Right cardiac atrium (tissue), 5 donors: ENCODE measurements at regions not wholly inside any gene's neighbourhood (a gene's known extent, or its start where the extent isn't known, plus 50 kb on each side); places are given as distances from the start of the nearest gene placed in this dataset.
"Not testable (repeated sequence)": the region's sequence is repeated elsewhere in the genome, so short reads cannot be mapped to it uniquely, and the experiment has no call there.

Source experiments
- ATAC-seq, 2 donors: fragments of 200-7000 bp; cut with Tn5 transposase; one replicate each; pipeline versions ENCODE4 v1.8.0 to v1.9.1; 2020; ENCODE audit warnings: moderate library complexity in 2 of 2, mild to moderate bottlenecking in 1 of 2
- DNase-seq, 3 donors: peaks; one replicate each; pipeline ENCODE4 v3.0.0-alpha.2; 2020
- H3K27ac ChIP-seq: one replicate; pipeline ENCODE4 v1.5.1; 2013; ENCODE audit warnings: mild to moderate bottlenecking, low read length, control low read depth, moderate library complexity
- H3K27me3 ChIP-seq: one replicate; pipeline ENCODE4 v1.6.1; 2013; ENCODE audit not compliant: control insufficient read depth, insufficient read depth
- H3K4me1 ChIP-seq: one replicate; pipeline ENCODE4 v1.6.1; 2013; ENCODE audit warnings: low read length; ENCODE audit not compliant: control insufficient read depth, insufficient read depth
- H3K4me3 ChIP-seq: one replicate; pipeline ENCODE4 v1.5.1; 2013; ENCODE audit warnings: low read length, control low read depth
- H3K9me3 ChIP-seq: one replicate; pipeline ENCODE4 v1.6.1; 2013; ENCODE audit warnings: low read length; ENCODE audit not compliant: control insufficient read depth
- WGBS: extraction: QIAGEN DNeasy Blood & Tissue Kit; methylation state at CpG from one replicate; pipeline ENCODE4 v1.1.7; 2013; 5-methylcytosine and 5-hydroxymethylcytosine counted together
- intact Hi-C, 4 donors: fragments of 100-400 bp; cut with DNase I; formaldehyde crosslinking; loops; one replicate each; pipeline versions ENCODE4 v1.11.0 to v1.14.0; 2022 to 2023
- donor health status: healthy with polysubstance abuse.
- donor health status: DM: no; HTN: yes; CAD: no.
- donor health status: DM: no; HTN: no; CAD: no.
- donor health status: DM: no; HTN: yes; CAD: no; lungs with severe emphysema.
- donor health status: DM: yes; HTN: yes; CAD: no.

GRCh38 chr2:167820488-167820887 is 426.9 kb downstream of the STK39 start:
- no peaks in the 10 kb centered on the region for H3K4me1 ChIP-seq
- H3K4me3 ChIP-seq = no peak overlapping the region
- intact Hi-C loops = no loop called here
- H3K27me3 ChIP-seq = no peaks in the 10 kb centered on the region
- no peak for DNase-seq
- H3K9me3 ChIP-seq = no peaks in the 10 kb centered on the region
- no peak for ATAC-seq
- WGBS = 85% methylated on average over 4 of the region's 4 CpGs
- H3K27ac ChIP-seq = no peak overlapping the region

DNA sequence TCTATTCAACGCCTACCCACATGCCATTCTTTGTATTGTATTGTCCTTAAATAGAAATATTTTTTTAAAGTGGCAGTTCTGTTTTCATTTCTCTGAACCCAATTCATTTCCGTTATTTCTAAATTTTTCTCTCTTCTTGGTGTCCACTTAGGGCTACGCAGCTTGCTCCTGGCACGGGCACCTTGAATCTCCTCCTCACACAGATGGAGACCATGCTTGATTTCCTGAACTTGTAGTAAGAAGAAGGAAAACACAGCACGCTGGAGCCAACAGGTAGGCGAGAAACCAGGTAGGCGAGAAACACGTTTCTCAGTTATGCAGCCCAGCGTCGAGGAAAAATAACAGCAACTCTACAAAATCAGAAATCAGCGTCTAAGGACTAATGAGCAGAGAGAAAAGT is 428.9 kb downstream of the STK39 start:
- Histone ChIP-seq H3K27ac (no peak overlapping the region), H3K4me3 (no peak overlapping the region), H3K27me3 (no peaks in the 10 kb centered on the region), H3K9me3 (no peaks in the 10 kb centered on the region), H3K4me1 (no peaks in the 10 kb centered on the region)
- WGBS = 90% methylated on average over 11 of the region's 11 CpGs
- ATAC-seq = no peak
- DNase-seq = no peak
- intact Hi-C loops = no loop called here

GRCh38 chr2:167817908-167818307 is 429.5 kb downstream of the STK39 start:
- no peaks in the 10 kb centered on the region for H3K9me3 ChIP-seq
- no peaks in the 10 kb centered on the region for H3K4me1 ChIP-seq
- WGBS = 91% methylated on average over 4 of the region's 4 CpGs
- no peaks in the 10 kb centered on the region for H3K27me3 ChIP-seq
- ATAC-seq (no peak), DNase-seq (no peak)
- H3K27ac ChIP-seq = no peak overlapping the region
- intact Hi-C loops = no loop called here
- H3K4me3 ChIP-seq = no peak overlapping the region

DNA sequence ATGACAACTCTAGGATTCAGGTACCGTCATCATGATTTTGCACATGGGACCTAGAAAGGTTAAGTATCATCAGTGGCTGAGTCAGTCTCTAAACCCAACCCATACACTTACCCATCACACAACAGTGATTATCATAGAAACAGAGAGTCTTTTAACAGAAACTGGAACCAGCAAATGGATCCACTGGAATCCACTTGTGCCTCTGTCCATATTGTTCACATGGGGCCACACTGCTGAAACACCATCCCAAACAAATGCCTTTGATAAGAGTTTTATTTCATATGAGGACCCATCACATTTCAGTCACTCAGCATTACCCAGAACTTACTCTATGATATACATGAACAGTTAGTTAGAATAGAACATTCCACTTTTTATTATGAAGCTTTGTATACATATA is 430.0 kb downstream of the STK39 start:
- ATAC-seq = no peak
- 95% methylated on average over 1 of the region's 1 CpG for WGBS
- Histone ChIP-seq H3K9me3 (no peaks in the 10 kb centered on the region), H3K27ac (no peak overlapping the region), H3K4me1 (no peaks in the 10 kb centered on the region), H3K4me3 (no peak overlapping the region), H3K27me3 (no peaks in the 10 kb centered on the region)
- intact Hi-C loops = no loop called here
- no peak for DNase-seq

DNA sequence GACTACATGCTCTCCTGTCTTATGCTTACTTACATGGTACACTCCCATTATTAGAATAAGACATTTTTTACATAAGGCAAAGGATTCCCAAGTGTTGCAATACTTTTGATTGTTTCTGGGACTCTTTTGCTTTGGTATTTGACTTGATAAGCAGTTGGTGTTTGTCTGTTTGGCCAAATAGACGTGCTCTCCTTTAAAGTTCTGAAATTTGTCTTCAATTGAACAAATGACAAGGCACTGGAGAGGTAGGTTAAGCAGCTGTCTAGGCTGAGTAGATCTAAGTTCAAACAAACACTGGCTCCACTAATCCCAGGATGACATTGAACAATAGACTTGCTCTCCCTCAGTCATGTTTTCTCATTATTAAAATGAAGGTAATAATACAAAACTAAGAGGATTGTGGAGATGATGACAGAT is 430.5 kb downstream of the STK39 start:
- Histone ChIP-seq H3K4me1 (no peaks in the 10 kb centered on the region), H3K4me3 (no peak overlapping the region), H3K9me3 (no peaks in the 10 kb centered on the region), H3K27me3 (no peaks in the 10 kb centered on the region), H3K27ac (no peak overlapping the region)
- no peak for DNase-seq
- intact Hi-C loops = no loop called here
- no peak for ATAC-seq
- 49% methylated on average over 1 of the region's 1 CpG for WGBS

- WGBS = 84% methylated on average over 10 of the region's 10 CpGs
- no peak for DNase-seq
- no peaks in the 10 kb centered on the region for H3K9me3 ChIP-seq
- intact Hi-C loops = no loop called here
- no peaks in the 10 kb centered on the region for H3K27me3 ChIP-seq
- ATAC-seq = no peak
- no peak overlapping the region for H3K27ac ChIP-seq
- no peaks in the 10 kb centered on the region for H3K4me1 ChIP-seq
- no peak overlapping the region for H3K4me3 ChIP-seq
Observed at GRCh38 chr2:167814881-167815718, 432.3 kb downstream of the STK39 start.

DNA sequence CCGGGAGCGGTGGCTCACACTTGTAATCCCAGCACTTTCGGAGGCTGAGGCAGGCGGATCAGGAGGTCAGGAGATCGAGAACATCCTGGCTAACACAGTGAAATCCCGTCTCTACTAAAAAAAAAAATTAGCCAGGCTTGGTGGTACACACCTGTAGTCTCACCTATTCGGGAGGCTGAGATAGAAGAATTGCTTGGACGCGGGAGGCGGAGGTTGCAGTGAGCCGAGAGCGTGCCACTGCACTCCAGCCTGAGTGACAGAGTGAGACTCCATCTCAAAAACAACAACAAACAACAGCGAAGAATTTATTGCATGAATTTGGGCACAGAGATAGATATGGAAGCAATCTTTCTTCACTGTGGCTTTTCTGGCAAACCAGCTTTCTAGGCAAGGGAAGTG is 432.9 kb downstream of the STK39 start:
- 92% methylated on average over 13 of the region's 13 CpGs for WGBS
- H3K4me1 ChIP-seq, H3K27me3 ChIP-seq, H3K4me3 ChIP-seq, intact Hi-C loops, DNase-seq, ATAC-seq, H3K9me3 ChIP-seq, H3K27ac ChIP-seq: not testable (repeated sequence)

DNA sequence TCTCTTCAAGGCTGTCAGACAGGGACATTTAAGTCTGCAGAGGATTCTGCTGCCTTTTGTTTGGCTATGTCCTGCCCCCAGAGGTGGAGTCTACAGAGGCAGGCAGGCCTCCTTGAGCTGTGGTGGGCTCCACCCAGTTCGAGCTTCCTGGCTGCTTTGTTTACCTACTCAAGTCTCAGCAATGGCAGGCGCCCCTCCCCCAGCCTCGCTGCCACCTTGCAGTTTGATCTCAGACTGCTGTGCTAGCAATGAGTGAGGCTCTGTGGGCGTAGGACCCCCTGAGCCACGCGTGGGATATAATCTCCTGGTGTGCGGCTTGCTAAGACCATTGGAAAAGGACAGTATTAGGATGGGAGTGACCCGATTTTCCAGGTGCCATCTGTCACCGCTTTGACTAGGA is 437.6 kb downstream of the STK39 start:
- H3K4me3 ChIP-seq, H3K27me3 ChIP-seq, ATAC-seq, H3K27ac ChIP-seq, intact Hi-C loops, H3K9me3 ChIP-seq, DNase-seq, H3K4me1 ChIP-seq: not testable (repeated sequence)
- WGBS = 88% methylated on average over 9 of the region's 9 CpGs

DNA sequence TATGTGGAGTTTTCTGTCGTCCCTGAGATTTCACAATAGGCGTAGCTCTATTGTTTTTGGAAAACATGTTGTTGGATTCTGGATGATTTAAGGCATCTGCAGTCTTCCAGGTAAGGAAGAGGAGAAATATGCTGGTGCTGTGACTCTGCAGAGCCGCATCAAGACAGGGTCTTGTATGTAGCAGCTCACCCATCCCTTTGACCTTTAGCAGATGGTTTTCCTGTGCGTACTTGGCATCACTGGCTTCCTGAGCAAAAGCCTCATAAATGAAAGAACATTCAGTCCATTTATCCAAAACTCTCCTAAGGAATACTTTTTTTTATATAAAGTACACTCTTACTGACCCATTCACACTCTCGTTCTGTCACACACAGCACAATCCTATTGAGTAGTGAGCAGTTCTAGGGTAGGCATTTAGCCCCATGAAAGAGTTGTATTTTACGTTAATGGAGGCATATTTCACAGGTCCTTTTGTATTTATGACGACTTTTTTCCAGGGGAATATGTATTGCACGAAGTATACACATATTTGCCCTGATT is 443.9 kb downstream of the STK39 start:
- no peaks in the 10 kb centered on the region for H3K9me3 ChIP-seq
- H3K4me1 ChIP-seq = no peaks in the 10 kb centered on the region
- 82% methylated on average over 8 of the region's 8 CpGs for WGBS
- intact Hi-C loops = no loop called here
- ATAC-seq (no peak), DNase-seq (no peak)
- H3K27ac ChIP-seq = no peak overlapping the region
- H3K27me3 ChIP-seq = no peaks in the 10 kb centered on the region
- no peak overlapping the region for H3K4me3 ChIP-seq

GRCh38 chr2:167794554-167795255 is 452.7 kb downstream of the STK39 start:
- ATAC-seq (no peak), DNase-seq (no peak)
- H3K4me1 ChIP-seq = no peaks in the 10 kb centered on the region
- H3K27ac ChIP-seq = no peak overlapping the region
- H3K9me3 ChIP-seq = no peaks in the 10 kb centered on the region
- no peak overlapping the region for H3K4me3 ChIP-seq
- 74% methylated on average over 3 of the region's 3 CpGs for WGBS
- intact Hi-C loops = no loop called here
- no peaks in the 10 kb centered on the region for H3K27me3 ChIP-seq

DNA sequence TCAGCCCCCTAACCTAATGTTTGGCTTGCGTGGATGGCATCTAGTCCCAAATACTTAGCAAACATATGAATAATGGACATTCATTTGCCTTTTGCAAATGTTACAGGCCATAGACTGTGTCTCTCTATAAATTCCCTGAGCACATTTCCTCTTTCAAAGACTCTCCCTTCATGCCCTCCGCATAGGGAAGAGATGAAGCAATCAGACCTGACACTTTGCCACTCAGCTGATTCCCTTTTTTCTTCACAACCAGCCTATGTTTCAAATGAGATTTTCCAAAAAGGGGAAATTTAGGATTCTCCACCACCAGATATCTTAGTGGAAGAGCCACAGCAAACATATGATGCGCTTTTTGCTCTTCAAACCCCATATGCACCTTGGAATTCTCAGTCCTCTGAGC is 453.7 kb downstream of the STK39 start:
- 85% methylated on average over 3 of the region's 3 CpGs for WGBS
- DNase-seq (no peak), ATAC-seq (no peak)
- intact Hi-C loops = no loop called here
- Histone ChIP-seq H3K27ac (no peak overlapping the region), H3K27me3 (no peaks in the 10 kb centered on the region), H3K4me1 (no peaks in the 10 kb centered on the region), H3K9me3 (no peaks in the 10 kb centered on the region), H3K4me3 (no peak overlapping the region)
